GM12892 (cell line): ENCODE measurements at regions not wholly inside any gene's neighbourhood (a gene's known extent, or its start where the extent isn't known, plus 50 kb on each side); places are given as distances from the start of the nearest gene placed in this dataset.

Experiments used
- POLR2A ChIP-seq: IDR thresholded peaks from 2 replicates; pipeline ENCODE4 v1.6.1; 2011; ENCODE audit warnings: low read depth, low read length, control low read depth
- POLR2AphosphoS5 ChIP-seq: IDR thresholded peaks from 2 replicates; pipeline ENCODE4 v1.6.1; 2011; ENCODE audit warnings: low read depth, low read length, control low read depth

GRCh38 chr10:111506266-111507034, 429.6 kb downstream of the ADRA2A start:
- TF ChIP-seq POLR2A = no peak
- no peak for TF ChIP-seq POLR2AphosphoS5
